ENCODE measurements at regions not wholly inside any gene's neighbourhood (a gene's known extent, or its start where the extent isn't known, plus 50 kb on each side); places are given as distances from the start of the nearest gene placed in this dataset.
"Not testable (repeated sequence)": the region's sequence is repeated elsewhere in the genome, so short reads cannot be mapped to it uniquely, and the experiment has no call there.

DNA sequence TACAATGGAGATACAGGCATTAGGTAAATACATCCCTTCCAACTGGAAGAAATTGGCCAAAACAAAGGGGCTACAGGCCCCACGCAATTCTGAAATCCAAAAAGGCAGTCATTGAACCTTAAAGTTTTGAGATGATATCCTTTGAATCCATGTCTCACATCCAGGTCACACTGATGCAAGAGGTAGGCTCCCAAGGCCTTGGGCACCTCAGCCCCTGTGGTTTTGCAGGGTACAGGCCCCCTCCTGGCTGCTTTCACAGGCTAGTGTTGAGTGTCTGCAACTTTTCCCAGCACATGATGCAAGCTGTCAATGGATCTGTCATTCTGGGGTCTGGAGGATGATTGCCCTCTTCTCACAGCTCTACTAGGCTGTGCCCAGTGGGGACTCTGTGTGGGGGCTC, 766.7 kb downstream of the ZBBX start:
- no peaks in the 10 kb centered on the region for H3F3A ChIP-seq (ENCODE audit: insufficient read depth, low read length, poor library complexity, severe bottlenecking)
- H3K27ac ChIP-seq (ENCODE audit: low read length): no peak overlapping the region
- TF ChIP-seq RAD21 (conservative IDR thresholded peaks at IDR 0.05) (no peak), MXI1 (conservative IDR thresholded peaks at IDR 0.05; ENCODE audit: poor library complexity, severe bottlenecking) (no peak), POLR2AphosphoS5 (IDR thresholded peaks at IDR 0.05) (no peak), EP300 (conservative IDR thresholded peaks at IDR 0.05; ENCODE audit: poor library complexity, severe bottlenecking) (no peak), EZH2 (IDR thresholded peaks at IDR 0.05; ENCODE audit: borderline replicate concordance, insufficient read depth, low read length, poor library complexity, severe bottlenecking) (no peak), SMC3 (conservative IDR thresholded peaks at IDR 0.05; ENCODE audit: poor library complexity) (no peak)
- TF ChIP-seq, protein P1, sequence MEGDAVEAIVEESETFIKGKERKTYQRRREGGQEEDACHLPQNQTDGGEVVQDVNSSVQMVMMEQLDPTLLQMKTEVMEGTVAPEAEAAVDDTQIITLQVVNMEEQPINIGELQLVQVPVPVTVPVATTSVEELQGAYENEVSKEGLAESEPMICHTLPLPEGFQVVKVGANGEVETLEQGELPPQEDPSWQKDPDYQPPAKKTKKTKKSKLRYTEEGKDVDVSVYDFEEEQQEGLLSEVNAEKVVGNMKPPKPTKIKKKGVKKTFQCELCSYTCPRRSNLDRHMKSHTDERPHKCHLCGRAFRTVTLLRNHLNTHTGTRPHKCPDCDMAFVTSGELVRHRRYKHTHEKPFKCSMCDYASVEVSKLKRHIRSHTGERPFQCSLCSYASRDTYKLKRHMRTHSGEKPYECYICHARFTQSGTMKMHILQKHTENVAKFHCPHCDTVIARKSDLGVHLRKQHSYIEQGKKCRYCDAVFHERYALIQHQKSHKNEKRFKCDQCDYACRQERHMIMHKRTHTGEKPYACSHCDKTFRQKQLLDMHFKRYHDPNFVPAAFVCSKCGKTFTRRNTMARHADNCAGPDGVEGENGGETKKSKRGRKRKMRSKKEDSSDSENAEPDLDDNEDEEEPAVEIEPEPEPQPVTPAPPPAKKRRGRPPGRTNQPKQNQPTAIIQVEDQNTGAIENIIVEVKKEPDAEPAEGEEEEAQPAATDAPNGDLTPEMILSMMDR (IDR thresholded peaks at IDR 0.05; ENCODE audit: poor library complexity, severe bottlenecking): no peak
- no peak overlapping the region for H3K9ac ChIP-seq (ENCODE audit: low read length)
- H2AFZ ChIP-seq (ENCODE audit: low read depth, low read length): no peak overlapping the region
- no peaks in the 10 kb centered on the region for H3K36me3 ChIP-seq (ENCODE audit: insufficient read depth, low read length)
- no peak overlapping the region for H3K4me2 ChIP-seq (ENCODE audit: low read length)
- H3K9me2 ChIP-seq (ENCODE audit: insufficient read depth, low read length): no peaks in the 10 kb centered on the region
- no peaks in the 10 kb centered on the region for H3K9me3 ChIP-seq (ENCODE audit: low read length)
- no peak overlapping the region for H3K4me3 ChIP-seq (ENCODE audit: low read length)
- no peaks in the 10 kb centered on the region for H4K20me1 ChIP-seq (ENCODE audit: insufficient read depth)
- no peaks in the 10 kb centered on the region for H3K27me3 ChIP-seq (ENCODE audit: insufficient read depth, low read depth, low read length)
- no peaks in the 10 kb centered on the region for H3K79me2 ChIP-seq (replicated peaks; ENCODE audit: insufficient read depth, low read length)

DNA sequence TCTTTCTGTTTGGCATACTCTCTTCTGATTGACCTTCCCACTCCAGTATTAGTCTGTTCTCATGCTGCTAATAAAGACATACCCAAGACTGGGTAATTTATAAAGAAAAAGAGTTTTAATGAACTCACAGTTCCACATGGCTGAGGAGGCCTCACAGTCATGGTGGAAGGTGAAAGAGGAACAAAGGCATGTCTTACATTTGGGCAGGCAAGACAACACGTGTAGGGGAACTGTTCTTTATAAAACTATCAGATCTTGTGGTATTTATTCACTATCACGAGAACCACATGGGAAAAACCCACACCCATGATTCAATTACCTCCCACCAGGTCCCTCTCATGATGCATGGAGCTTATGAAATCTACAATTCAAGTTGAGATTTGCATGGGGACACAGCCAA, 767.3 kb downstream of the ZBBX start:
- not testable (repeated sequence) for H2AFZ ChIP-seq (ENCODE audit: low read depth, low read length); H3K27ac ChIP-seq (ENCODE audit: low read length); H3F3A ChIP-seq (ENCODE audit: insufficient read depth, low read length, poor library complexity, severe bottlenecking); H3K36me3 ChIP-seq (ENCODE audit: insufficient read depth, low read length); H3K9me2 ChIP-seq (ENCODE audit: insufficient read depth, low read length); H3K27me3 ChIP-seq (ENCODE audit: insufficient read depth, low read depth, low read length); H3K9me3 ChIP-seq (ENCODE audit: low read length); H3K79me2 ChIP-seq (replicated peaks; ENCODE audit: insufficient read depth, low read length); H3K9ac ChIP-seq (ENCODE audit: low read length); H4K20me1 ChIP-seq (ENCODE audit: insufficient read depth); H3K4me3 ChIP-seq (ENCODE audit: low read length); H3K4me2 ChIP-seq (ENCODE audit: low read length)

DNA sequence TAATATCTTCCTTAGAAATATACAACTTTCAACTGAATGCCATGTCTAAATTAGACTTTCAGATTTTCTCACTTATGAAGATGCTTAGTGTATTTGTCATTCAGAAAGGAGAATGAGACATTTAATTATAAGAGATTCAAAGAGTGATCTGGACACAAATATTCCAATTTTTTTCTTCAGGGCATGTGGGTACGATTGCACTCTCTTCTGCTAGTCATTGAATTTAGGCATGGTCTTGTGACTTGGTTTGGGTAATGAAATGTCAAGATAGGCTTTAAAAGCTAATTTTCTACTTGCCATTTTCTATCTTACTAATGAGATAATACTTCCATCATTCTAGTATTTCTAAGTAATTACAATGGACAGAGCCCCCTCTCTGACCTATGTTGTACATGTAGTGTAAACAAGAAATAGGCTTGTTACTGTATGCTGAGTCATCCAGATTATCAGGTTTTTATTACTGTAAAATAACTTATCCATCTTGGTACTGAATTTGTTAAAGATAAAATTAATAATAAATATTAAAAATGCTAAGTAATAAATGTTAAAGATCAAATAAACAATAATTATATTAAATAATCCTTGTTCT, 770.8 kb upstream of the BCHE start:
- no peaks in the 10 kb centered on the region for H3K9me2 ChIP-seq (ENCODE audit: insufficient read depth, low read length)
- no peak for TF ChIP-seq EZH2 (IDR thresholded peaks at IDR 0.05; ENCODE audit: borderline replicate concordance, insufficient read depth, low read length, poor library complexity, severe bottlenecking)
- no peak for TF ChIP-seq MXI1 (conservative IDR thresholded peaks at IDR 0.05; ENCODE audit: poor library complexity, severe bottlenecking)
- no peak for TF ChIP-seq RAD21 (conservative IDR thresholded peaks at IDR 0.05)
- no peak for TF ChIP-seq POLR2AphosphoS5 (IDR thresholded peaks at IDR 0.05)
- TF ChIP-seq, protein P2, sequence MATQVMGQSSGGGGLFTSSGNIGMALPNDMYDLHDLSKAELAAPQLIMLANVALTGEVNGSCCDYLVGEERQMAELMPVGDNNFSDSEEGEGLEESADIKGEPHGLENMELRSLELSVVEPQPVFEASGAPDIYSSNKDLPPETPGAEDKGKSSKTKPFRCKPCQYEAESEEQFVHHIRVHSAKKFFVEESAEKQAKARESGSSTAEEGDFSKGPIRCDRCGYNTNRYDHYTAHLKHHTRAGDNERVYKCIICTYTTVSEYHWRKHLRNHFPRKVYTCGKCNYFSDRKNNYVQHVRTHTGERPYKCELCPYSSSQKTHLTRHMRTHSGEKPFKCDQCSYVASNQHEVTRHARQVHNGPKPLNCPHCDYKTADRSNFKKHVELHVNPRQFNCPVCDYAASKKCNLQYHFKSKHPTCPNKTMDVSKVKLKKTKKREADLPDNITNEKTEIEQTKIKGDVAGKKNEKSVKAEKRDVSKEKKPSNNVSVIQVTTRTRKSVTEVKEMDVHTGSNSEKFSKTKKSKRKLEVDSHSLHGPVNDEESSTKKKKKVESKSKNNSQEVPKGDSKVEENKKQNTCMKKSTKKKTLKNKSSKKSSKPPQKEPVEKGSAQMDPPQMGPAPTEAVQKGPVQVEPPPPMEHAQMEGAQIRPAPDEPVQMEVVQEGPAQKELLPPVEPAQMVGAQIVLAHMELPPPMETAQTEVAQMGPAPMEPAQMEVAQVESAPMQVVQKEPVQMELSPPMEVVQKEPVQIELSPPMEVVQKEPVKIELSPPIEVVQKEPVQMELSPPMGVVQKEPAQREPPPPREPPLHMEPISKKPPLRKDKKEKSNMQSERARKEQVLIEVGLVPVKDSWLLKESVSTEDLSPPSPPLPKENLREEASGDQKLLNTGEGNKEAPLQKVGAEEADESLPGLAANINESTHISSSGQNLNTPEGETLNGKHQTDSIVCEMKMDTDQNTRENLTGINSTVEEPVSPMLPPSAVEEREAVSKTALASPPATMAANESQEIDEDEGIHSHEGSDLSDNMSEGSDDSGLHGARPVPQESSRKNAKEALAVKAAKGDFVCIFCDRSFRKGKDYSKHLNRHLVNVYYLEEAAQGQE (IDR thresholded peaks at IDR 0.05; ENCODE audit: borderline replicate concordance): no peak
- TF ChIP-seq, protein P1 (IDR thresholded peaks at IDR 0.05; ENCODE audit: poor library complexity, severe bottlenecking): no peak
- no peak for TF ChIP-seq TAF1 (IDR thresholded peaks at IDR 0.05; ENCODE audit: low read depth)
- no peak for TF ChIP-seq EP300 (conservative IDR thresholded peaks at IDR 0.05; ENCODE audit: poor library complexity, severe bottlenecking)
- no peak for TF ChIP-seq SMC3 (conservative IDR thresholded peaks at IDR 0.05; ENCODE audit: poor library complexity)
- no peak overlapping the region for H2AFZ ChIP-seq (ENCODE audit: low read depth, low read length)
- no peaks in the 10 kb centered on the region for H4K20me1 ChIP-seq (ENCODE audit: insufficient read depth)
- H3K9me3 ChIP-seq (ENCODE audit: low read length): no peaks in the 10 kb centered on the region
- no peak overlapping the region for H3K4me2 ChIP-seq (ENCODE audit: low read length)
- H3K27ac ChIP-seq (ENCODE audit: low read length): no peak overlapping the region
- no peaks in the 10 kb centered on the region for H3K27me3 ChIP-seq (ENCODE audit: insufficient read depth, low read depth, low read length)
- no peaks in the 10 kb centered on the region for H3K36me3 ChIP-seq (ENCODE audit: insufficient read depth, low read length)
- H3K9ac ChIP-seq (ENCODE audit: low read length): no peak overlapping the region
- H3K79me2 ChIP-seq (replicated peaks; ENCODE audit: insufficient read depth, low read length): no peaks in the 10 kb centered on the region
- no peak overlapping the region for H3K4me3 ChIP-seq (ENCODE audit: low read length)
- H3F3A ChIP-seq (ENCODE audit: insufficient read depth, low read length, poor library complexity, severe bottlenecking): no peaks in the 10 kb centered on the region

Measured in neural cell (in vitro differentiated cells).